Esophagus muscularis mucosa (tissue), 4 donors: ENCODE measurements at regions not wholly inside any gene's neighbourhood (a gene's known extent, or its start where the extent isn't known, plus 50 kb on each side); places are given as distances from the start of the nearest gene placed in this dataset.

Experiments used
- DNase-seq: peaks from one replicate; pipeline ENCODE4 v3.0.0-alpha.2; 2017; ENCODE audit errors: extremely low spot score
- H3K27ac ChIP-seq, 4 donors: fragments of 200-600 bp; sonication (generic); replicated peaks in 1 of 4; 1 replicate in 3 of 4; 2 replicates in 1 of 4; pipeline ENCODE4 v1.5.1; 2016 to 2019; ENCODE audit warnings: mild to moderate bottlenecking in 1 of 4
- H3K27me3 ChIP-seq, 4 donors: fragments of 200-600 bp; sonication (generic); one replicate each; pipeline versions ENCODE4 v1.5.1 to v1.6.0; 2016 to 2019
- H3K36me3 ChIP-seq, 4 donors: fragments of 200-600 bp; sonication (generic); one replicate each; pipeline ENCODE4 v1.5.1; 2016 to 2019
- H3K4me1 ChIP-seq, 4 donors: fragments of 200-600 bp; sonication (generic); one replicate each; pipeline ENCODE4 v1.5.1; 2016 to 2019
- H3K4me3 ChIP-seq, 4 donors: fragments of 200-600 bp; sonication (generic); 1 replicate in 2 of 4; 2 replicates in 2 of 4; pipeline ENCODE4 v1.5.1; 2016 to 2019; ENCODE audit warnings: mild to moderate bottlenecking in 4 of 4, moderate library complexity in 1 of 4
- H3K9me3 ChIP-seq, 4 donors: fragments of 200-600 bp; sonication (generic); 1 replicate in 3 of 4; 2 replicates in 1 of 4; pipeline ENCODE4 v1.5.1; 2016 to 2019
- CTCF ChIP-seq, 3 experiments: fragments of 200-600 bp in 2 of 3; fragments of 450-650 bp in 1 of 3; sonication (generic) in 2 of 3; IDR thresholded peaks; one replicate each; pipeline ENCODE4 v1.5.1; 2017 to 2019; ENCODE audit warnings: antibody characterized with exemption in 3 of 3, mild to moderate bottlenecking in 2 of 3, moderate library complexity in 1 of 3
- EP300 ChIP-seq: sonication (generic); formaldehyde crosslinking; IDR thresholded peaks from one replicate; pipeline ENCODE4 v1.6.1; 2017; ENCODE audit warnings: antibody characterized with exemption
- POLR2A ChIP-seq: fragments of 450-650 bp; IDR thresholded peaks from one replicate; pipeline ENCODE4 v1.6.1; 2017; ENCODE audit warnings: antibody characterized with exemption, moderate library complexity, mild to moderate bottlenecking, low read depth
- POLR2AphosphoS5 ChIP-seq, 2 donors: sonication (generic); formaldehyde crosslinking; IDR thresholded peaks; one replicate each; pipeline ENCODE4 v1.6.1; 2017; ENCODE audit warnings: antibody characterized with exemption in 2 of 2
- WGBS: methylation state at CpG from one replicate; pipeline ENCODE4 v1.1.5; 2018; 5-methylcytosine and 5-hydroxymethylcytosine counted together
- intact Hi-C: fragments of 100-400 bp; cut with DNase I; formaldehyde crosslinking; loops from one replicate; pipeline ENCODE4 v1.15.1; 2023

DNA sequence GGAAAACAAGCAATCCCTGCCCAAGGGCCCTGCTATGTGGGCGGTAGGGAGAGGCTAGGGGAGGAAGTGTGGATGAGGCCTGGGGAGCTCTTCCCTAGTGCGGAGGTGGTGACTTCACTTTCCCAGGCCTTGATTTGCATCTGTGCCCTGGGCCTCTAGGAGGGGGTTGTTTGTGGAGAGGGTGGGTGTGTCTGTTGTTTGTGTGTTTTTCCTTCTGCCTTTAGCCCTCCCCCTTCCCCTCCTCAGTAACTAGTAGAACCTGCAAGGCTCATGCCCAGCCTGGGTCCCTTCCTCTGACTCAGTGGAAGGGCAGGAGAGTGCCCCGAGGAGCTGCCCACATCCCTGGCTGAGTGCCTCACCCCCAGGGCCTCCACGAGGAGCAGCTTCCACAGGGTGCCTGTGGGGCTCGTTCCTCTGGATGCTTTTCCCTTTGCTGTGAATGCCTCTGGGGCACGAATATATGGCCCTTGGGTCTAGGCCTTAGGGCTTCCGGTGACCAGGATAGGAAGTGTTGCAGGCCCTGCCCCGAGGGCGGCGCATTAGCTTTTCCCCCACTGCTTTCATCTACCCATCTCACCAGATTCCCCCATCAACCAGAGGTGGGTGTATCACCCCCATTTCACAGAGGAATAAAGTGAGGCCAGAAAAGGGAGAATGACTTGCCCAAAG, 89.4 kb upstream of the DUSP5 start:
- H3K27ac ChIP-seq: no peak overlapping the region
- TF ChIP-seq POLR2AphosphoS5 (IDR thresholded peaks at IDR 0.05) (no peak), CTCF (IDR thresholded peaks at IDR 0.05) (no peak), POLR2A (no peak), EP300 (no peak)
- no peaks in the 10 kb centered on the region for H3K27me3 ChIP-seq
- H3K36me3 ChIP-seq: no peaks in the 10 kb centered on the region
- peaks cover 17 to 39% (median 34%) of the 10 kb centered on the region in 4 donors for H3K4me1 ChIP-seq
- DNase-seq: no peak
- no peaks in the 10 kb centered on the region for H3K9me3 ChIP-seq
- intact Hi-C loops: no loop called here
- H3K4me3 ChIP-seq: no peak overlapping the region
- 83% methylated on average over 10 of the region's 10 CpGs for WGBS

- H3K27ac ChIP-seq: no peak overlapping the region
- DNase-seq: no peak
- intact Hi-C loops: no loop called here
- TF ChIP-seq CTCF (IDR thresholded peaks at IDR 0.05) (no peak), EP300 (no peak), POLR2A (no peak), POLR2AphosphoS5 (IDR thresholded peaks at IDR 0.05) (no peak)
- 96% methylated on average over 8 of the region's 8 CpGs for WGBS
- no peaks in the 10 kb centered on the region for H3K9me3 ChIP-seq
- no peaks in the 10 kb centered on the region for H3K36me3 ChIP-seq
- H3K27me3 ChIP-seq: no peaks in the 10 kb centered on the region
- peaks cover 17 to 39% (median 34%) of the 10 kb centered on the region in 4 donors for H3K4me1 ChIP-seq
- H3K4me3 ChIP-seq: no peak overlapping the region
Measured at GRCh38 chr10:110408943-110409342, 88.8 kb upstream of the DUSP5 start.

GRCh38 chr10:110409488-110409887, 88.2 kb upstream of the DUSP5 start:
- H3K4me3 ChIP-seq: no peak overlapping the region
- no peak for DNase-seq
- 93% methylated on average over 4 of the region's 4 CpGs for WGBS
- H3K4me1 ChIP-seq: peaks cover 17 to 39% (median 34%) of the 10 kb centered on the region in 4 donors
- no peaks in the 10 kb centered on the region for H3K9me3 ChIP-seq
- no peaks in the 10 kb centered on the region for H3K27me3 ChIP-seq
- no peak for TF ChIP-seq EP300
- TF ChIP-seq CTCF (IDR thresholded peaks at IDR 0.05): no peak
- TF ChIP-seq POLR2AphosphoS5 (IDR thresholded peaks at IDR 0.05): no peak
- no peak for TF ChIP-seq POLR2A
- intact Hi-C loops: no loop called here
- H3K27ac ChIP-seq: no peak overlapping the region
- H3K36me3 ChIP-seq: no peaks in the 10 kb centered on the region

- DNase-seq: no peak
- 85% methylated on average over 4 of the region's 4 CpGs for WGBS
- Histone ChIP-seq H3K4me1 (peaks cover 17 to 39% (median 34%) of the 10 kb centered on the region in 4 donors), H3K4me3 (no peak overlapping the region), H3K27me3 (no peaks in the 10 kb centered on the region), H3K9me3 (no peaks in the 10 kb centered on the region), H3K27ac (peak overlapping the region in 2 of 4 donors; percentile 49 to 64), H3K36me3 (no peaks in the 10 kb centered on the region)
- TF ChIP-seq CTCF (IDR thresholded peaks at IDR 0.05): no peak
- TF ChIP-seq POLR2A: no peak
- TF ChIP-seq EP300: no peak
- no peak for TF ChIP-seq POLR2AphosphoS5 (IDR thresholded peaks at IDR 0.05)
- intact Hi-C loops: loop anchor here (5.0 kb wide), 2 partner anchors 53 to 87 kb away; partner anchors contain the start of gene DUSP5
Measured at GRCh38 chr10:110409926-110410325, 87.8 kb upstream of the DUSP5 start.
